ENCODE measurements at regions not wholly inside any gene's neighbourhood (a gene's known extent, or its start where the extent isn't known, plus 50 kb on each side); places are given as distances from the start of the nearest gene placed in this dataset.
"Not testable (repeated sequence)": the region's sequence is repeated elsewhere in the genome, so short reads cannot be mapped to it uniquely, and the experiment has no call there.

DNA sequence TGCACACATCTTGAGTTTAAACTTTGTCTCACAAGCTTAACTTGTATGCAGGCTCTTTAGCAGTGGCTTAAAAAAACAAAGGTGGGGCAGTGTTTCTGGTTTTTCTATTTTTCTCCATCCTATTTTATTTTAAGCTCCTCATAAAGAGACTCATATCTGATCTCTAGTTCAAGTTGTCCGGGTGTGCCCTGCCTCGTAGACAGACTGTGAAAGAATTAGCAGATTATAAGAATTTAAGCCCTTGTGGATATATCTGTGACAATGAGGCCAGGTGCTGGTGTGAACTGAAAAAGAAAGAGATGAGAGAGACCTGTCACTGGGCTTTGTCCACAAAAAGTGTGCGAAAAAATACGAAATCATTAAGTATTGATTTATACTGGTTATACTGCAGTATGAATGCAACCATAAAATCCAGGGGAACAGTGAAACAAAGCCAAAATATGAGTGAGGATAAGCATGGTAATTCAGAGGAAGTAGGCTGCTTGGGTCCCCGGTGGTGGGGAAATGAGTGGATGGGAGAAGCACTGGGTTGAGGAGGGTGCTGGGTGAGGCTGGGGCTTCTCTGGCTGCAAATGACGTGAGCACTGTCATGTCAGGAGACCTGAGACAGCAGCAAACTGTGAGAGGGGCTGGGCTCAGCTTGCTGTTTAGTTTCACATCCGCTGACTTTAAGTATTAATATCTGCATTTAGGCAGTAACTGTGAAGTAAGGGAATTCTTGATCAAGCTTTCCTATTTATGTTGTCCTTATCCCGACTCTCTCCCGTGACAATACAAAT is 179.7 kb upstream of the ANKRD55 start:
- DNase-seq: no peak

DNA sequence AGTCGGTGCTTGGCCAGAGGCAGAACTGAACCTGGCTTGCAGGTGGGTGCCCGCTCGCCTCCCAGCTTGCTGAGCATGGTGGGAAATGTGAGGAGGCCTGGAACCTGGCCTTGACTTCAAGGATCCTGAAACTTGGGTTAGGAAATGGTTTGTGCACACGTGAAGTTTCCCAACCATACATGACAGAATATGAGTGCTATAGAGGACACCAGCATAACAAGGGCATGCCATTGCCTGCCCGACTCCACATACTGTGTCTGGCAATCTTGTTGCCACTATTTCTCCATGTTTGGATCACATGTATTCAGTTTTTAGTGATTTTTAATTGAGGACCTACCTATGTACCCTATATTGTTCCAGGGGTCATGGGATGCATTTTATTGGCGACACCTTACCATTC is 177.6 kb upstream of the ANKRD55 start:
- no peak for DNase-seq

DNA sequence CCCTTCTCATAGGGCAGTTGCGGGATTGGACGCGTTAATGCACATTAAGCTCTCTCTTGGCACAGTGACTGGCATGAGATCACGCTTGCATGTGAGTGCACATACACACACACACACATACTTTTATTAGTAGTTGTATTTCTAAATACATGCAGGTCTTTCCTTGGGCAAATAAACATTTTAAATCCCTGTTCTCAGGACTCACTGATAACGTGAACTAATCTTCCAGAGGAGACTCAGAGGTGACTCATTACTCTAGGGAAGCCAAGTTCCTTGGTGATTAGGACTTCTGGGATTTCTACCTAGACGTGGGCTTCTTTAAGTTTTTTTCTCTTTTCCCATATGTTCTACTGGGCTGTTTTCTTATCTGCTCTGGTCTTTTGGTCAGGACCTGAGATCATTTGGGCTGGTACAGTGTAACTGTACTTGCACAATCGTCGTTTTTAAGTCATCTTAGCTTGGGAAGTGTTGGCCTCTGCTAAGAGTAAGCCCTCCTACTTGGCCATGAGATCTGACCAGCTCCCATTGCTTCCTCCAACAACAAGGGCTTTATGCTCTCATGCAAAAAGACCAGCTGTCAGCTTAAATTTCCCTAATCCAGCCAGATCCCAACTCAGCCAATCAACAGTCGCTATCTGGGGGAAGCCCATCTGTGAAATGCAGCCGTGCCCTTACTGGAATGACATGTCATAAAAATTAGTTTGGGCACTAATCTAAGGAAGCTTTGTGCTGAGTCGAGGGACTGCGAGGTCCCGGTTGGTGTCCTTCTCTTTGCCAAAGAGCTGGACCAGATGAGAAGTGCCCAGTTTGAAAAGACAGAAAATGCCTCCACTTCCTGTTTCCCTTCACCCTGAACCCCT is 176.4 kb upstream of the ANKRD55 start:
- no peak for DNase-seq

DNA sequence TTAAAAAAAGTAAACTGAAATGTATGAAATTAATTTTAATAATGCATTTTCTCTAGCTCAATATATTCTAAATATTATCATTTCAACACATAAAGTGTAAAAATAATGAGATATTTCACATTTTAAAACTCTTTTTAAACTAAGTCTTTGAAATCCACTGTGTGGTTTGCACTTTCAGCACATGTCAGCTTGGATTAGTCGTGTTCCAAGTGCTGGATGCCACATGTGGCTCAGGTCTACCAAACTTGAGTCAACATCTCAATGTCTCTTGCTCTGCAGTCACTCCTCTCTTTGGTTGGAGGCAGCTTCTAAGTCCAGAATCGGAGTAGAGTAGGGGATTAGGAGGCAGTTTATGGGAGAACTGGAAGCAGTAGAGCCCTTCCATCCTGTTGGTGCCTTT is 173.7 kb upstream of the ANKRD55 start:
- no peak for DNase-seq

DNA sequence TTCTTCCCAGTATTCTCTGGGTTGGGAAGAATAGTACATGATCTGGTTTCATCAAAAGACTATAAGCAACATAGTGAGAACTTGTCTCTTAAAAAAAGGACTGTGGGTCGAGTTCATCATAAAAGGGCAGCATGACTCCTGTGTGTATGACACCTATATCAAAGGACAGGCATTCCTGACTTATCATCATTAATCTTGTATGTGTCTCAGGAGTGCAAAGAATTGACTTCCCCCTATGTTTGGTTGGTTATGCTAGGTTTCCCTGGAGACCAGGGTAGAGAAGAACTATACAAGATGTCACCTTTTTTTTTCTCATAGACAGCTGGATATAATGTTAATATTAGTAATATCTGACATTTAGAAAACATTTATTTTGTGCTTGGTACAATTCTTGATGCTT is 173.1 kb upstream of the ANKRD55 start:
- no peak for DNase-seq

DNA sequence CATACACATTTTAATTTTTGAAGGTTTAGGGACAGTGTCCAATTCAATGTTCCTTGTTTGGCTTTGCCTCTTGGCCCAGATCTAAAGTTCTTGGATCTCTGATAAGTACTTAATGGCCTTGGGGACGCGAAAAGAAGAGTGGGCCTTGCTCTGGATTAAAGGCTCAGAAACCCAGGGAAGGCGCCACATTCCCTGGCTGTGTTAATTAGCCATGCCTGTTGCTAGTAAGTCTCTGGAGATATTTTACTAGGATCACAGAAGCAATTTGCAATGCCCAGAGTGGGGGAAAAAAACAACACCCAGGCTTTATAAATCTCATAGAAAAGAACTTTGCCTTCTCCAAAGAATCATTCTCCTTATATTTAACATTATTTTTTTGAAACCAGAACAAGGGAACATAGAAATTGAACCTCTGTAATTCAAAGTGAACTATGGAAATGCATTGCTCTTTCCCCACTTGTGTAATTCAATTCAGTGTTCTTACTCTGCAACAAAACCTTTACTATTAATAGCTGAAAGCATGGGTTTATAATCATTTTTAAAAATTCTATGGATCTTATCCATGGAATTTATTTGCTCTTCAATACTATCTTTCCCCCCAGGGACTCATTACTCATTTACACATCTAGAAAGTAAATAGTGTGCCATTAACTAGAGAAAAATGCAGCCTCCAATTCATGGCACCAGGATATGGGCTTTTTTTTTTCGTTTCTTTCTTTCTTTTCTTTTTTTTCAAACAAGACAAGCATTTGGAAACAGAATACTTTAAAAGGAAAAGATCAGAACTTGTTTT is 172.2 kb upstream of the ANKRD55 start:
- no peak for DNase-seq

DNA sequence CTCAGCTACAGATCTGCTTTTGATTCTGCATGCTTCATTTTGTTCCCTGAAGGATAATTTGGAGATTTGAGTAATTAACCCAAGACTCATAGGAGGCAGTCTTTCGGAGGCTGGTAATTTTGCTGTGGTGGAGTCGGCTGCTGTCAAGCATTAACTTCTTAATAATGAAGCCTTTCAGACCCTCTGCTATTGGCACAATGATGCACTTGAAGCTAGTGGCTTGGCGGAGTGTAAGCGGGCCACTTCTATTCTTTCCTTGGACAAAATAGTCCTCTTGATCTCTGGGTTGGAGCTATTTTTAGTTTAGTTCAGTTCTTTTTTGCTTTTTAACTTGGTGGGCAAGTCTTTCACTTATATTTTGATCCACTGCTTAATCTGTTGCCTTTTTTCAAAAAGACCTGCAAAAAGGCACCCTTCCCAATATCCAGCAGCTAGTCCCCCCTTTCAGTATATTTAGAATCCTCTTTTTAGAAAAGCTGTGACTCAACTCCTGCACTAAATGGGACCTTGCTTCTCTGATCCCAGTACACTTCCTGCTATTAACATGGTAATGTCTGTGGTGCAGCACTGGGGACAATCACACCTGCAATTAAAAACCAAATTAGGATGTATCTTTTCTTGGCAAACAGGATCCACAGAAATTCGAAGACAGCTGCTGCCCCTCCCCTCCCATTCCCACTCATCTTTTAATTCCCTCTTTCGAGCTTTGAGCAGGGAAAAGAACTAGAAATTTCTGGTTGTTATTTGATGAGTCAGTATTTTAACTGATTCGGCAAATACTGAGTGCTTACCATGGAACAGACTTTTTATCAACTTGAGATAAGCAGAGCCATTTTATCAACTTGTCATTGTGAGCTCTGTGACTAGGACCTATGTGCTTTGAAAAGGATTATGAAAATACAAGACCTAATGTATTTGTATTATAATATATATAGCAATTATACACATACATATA is 169.4 kb upstream of the ANKRD55 start:
- no peak for DNase-seq

DNA sequence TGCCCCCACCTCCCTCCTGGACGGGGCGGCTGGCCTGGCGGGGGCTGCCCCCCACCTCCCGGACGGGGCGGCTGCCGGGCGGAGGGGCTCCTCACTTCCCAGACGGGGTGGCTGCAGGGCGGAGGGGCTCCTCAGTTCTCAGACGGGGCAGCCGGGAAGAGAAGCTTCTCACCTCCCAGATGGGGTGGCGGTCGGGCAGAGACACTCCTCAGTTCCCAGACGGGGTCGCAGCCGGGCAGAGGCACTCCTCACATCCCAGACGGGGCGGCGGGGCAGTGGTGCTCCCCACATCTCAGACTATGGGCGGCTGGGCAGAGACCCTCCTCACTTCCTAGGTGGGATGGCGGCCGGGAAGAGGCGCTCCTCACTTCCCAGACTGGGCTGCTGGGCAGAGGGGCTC is 164.7 kb upstream of the ANKRD55 start:
- not testable (repeated sequence) for DNase-seq

DNA sequence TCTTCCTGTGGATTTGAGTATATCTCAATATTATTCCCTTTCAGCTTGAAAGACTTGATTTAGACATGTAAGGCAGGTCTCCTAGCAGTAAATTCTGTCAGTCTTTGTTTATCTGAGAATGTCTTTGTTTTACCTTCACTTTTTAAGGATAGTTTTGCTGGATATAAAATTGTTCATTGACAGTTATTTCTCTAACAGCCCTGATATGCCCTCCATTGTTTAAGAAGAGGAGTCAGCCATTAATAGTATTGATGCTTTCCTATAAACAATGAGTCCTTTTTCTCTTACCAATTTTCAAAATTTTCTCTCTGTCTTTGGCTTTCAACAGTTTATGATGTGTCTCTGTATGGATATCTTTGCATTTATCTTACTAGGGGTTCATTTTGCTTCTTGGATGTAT is 163.5 kb upstream of the ANKRD55 start:
- no peak for DNase-seq

DNA sequence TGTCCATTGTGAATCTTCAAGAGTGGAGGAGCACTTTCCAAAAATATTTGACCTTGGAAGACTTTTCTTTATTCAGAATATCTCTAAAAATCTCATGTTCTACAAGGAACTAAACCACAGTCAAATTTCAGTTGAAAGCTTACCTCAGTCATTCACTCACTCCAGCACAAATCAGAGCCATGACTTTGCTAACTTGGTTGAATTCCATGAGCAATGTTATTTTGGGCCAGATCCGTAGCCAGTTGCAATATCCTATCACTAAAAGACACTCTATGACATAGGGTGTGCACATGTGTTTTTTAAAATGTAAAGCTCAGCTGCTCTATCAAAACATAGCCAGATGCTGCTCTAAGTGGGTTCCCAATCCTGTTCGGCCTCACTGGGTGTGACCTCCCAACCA is 156.1 kb upstream of the ANKRD55 start:
- no peak for DNase-seq

DNA sequence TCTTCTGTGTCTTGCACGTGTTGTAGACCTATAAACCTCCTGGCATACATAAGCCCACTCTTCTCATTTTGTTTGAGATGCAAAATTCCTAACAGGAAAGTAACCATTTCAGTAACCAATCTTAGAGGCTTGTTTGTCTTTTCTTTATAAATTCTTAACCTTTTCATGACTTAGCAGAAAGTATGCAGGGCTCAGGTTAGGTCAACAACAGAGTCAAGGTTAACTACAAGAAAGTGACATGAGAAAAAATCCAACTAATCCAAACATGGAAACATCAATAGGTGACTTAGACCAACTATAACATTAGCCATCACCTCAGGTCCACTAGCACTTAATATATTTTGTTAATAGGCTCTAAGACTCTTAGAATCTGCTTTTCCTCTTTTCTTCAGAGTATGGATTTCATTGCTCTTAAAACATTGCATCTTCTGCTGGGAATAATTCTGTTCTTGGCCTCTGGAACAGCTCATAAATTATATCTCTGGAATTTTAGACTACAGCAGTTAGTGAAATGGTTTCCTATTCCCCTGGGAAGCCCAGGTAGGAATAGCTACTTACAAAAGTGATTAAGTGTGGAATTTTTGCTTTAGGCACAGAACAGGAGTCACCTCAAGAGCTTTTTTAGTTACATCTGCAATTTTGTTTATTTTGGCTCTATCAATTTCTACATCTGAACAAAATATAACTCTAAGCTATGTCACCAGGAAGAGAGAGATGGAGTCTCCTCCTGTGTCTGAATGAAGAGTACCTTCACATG is 155.3 kb upstream of the ANKRD55 start:
- DNase-seq: no peak

DNA sequence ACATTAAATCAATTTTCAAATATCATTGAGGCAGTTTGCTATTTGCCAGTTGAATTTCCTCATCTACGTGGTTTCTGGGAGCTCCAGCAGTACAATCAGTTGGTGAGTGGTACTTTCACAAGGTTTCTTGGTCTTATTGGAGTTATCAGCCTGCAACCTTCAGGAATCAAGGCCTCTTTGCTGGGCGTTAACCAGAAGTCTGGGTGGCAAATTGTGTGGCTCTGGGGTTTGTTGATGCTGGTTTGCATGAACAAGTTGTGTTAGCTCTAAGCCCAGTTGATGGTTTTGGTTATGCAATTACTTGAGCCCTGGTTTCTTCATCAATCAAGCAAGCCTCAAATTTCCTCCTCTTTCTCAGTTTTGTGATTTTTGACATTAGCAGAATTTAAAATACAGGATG is 152.9 kb upstream of the ANKRD55 start:
- no peak for DNase-seq

DNA sequence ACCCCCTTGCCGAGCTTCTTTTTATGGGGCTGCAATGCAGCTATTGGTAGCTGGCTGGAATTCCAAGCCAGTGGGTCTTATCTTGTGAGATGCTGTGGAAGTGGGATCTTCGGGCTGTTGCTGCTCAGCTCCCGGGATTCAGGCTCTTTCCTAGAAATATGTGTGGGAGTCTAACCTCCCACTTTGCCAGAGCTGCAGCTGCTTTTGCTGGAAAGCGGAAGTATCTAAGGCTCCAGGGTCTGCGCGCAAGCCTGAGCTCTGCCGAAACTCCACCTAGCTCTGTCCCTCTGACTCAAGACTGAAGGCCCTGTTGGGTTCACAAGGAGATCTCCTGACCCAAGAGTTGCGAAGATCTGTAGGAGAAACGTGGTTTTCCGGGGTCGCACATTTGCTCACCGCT is 151.1 kb upstream of the ANKRD55 start:
- no peak for DNase-seq

DNA sequence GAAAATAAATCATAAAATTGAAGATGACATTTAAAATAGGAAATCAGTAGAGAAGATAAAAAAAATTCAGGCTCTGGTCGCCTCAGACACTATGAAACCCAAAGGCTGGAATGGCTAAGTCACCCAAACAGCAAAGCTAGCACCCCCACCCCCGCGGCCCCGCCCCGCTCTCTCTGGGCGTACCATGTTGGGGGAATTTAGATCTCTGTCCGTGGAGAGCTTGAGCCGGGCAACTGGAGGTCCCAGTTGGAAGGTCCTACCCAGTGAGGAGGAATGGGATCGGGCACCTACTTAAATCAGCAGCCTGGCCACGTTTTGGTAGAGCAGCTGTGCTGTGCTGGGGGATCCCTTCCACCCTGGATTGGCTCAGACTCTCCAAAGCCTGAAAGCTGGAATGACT is 150.6 kb upstream of the ANKRD55 start:
- DNase-seq: no peak

DNA sequence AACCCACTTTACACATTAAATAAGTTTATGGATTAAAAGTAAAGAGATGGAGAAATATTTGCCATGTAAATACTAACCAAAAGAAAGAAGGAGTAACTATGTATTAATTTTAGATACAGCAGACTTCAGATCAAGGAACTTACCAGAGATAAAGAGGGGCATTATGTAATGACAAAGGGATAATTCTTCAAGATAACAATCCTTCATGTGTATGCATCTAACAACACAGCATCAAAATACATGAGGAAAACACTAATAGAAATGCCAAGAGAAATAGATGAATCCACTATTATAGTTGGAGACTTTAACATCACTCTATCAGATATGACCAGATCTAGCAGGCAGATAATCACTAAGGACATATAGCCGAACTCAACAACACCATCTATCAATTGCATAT is 149.8 kb upstream of the ANKRD55 start:
- DNase-seq: no peak

DNA sequence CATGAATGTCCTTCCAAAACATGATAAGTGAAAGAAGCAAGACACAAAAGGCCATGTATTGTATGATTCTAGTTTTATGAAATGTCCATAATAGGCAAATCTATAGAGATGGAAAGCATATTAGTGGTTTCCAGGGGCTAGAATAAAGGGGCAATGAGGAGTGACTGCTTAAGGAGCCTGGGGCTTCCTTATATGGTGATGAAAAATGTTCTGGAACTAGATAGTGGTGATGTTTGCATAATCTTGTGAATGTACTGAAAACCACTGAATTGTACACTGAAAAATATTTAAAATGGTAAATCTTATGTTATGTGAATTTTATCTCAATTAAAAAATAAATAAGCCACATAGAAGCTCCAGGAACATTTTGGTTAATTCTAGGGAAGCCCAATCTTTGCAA is 144.4 kb upstream of the ANKRD55 start:
- DNase-seq: no peak

DNA sequence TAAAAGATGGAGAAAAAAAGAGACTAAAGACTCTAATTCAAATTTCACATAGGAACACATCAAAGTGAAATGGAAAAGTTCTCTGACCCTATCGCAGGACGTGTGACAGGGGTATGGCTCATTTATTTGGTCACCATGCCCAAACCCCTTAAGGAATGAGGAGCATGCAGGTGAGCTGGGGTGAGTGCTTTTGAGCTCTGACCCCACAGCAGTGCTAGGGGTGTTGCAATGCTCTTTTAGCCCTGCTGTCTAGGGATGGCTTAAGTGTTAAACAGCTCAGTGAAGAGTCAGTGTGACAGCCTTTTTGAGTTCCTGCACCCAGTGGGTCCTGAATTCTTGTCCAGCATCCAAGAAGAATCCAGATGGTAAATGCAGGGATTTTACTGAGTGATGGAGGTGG is 143.0 kb upstream of the ANKRD55 start:
- no peak for DNase-seq

DNA sequence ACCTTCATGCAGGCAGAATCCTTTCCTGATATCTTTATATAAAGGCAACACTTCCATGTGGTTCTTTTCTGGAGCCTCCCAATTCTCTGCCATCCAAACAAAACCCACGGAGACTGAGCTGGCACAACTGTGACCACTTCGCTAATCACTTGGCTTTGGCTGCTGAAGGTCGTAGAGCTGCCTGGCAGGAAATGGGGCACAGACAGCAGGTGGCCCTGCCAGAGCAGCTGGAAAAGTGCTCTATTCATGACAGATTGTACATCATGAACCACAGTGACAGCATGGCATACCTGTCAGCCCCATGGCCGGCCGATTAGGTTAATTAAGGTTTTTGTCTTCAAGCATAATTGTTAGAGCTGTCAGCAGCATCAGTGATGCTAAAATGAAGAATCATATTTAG is 141.9 kb upstream of the ANKRD55 start:
- no peak for DNase-seq

DNA sequence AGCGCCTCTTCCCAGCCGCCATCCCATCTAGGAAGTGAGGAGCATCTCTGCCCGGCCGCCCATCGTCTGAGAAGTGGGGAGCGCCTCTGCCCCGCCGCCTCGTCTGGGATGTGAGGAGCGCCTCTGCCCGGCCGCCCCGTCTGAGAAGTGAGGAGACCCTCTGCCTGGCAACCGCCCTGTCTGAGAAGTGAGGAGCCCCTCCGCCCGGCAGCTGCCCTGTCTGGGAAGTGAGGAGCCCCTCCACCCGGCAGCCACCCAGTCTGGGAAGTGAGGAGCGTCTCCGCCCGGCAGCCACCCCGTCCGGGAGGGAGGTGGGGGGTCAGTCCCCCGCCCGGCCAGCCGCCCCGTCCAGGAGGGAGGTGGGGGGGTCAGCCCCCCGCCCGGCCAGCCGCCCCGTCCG is 139.4 kb upstream of the ANKRD55 start:
- not testable (repeated sequence) for DNase-seq

DNA sequence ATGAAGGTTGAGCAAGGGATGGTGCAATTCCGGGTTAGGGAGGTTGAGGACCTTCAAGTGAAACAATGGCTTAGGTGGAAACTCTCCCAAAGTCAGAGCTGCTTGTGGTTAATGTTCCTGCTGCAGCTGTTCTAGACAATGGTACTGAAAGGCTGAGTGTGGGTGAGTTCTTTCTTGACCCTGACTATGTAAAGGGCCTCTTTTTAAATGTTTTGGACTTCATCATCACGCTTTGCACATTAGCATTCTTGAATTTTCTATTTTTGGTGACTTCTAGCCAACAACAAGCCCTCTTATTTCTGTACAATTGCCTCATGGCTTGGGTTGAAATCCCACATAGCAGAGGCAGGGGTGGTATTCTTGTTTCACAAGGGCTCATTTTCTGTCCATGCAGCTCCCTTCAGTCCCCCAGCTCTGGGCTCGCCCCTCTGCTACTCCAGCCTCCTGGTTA is 136.3 kb upstream of the ANKRD55 start:
- no peak for DNase-seq

DNA sequence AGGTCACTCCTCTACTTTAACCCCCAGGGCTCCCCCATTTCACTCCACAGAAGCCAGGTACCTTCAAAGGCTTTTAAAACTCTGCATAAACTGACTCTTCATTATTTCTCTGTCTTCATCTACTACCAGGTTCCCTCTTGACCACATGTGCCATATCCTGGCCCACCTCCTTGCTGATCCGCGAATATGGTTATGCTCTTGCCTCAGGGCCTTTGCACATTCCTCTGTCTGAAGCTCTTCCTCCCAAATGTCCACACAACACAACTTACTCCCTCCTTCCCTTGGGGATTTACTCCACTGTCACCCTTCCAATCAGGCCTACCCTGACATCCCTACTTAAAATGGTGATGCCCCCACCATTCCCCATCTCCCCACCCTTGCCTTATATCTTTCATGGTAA is 134.6 kb upstream of the ANKRD55 start:
- DNase-seq: no peak

DNA sequence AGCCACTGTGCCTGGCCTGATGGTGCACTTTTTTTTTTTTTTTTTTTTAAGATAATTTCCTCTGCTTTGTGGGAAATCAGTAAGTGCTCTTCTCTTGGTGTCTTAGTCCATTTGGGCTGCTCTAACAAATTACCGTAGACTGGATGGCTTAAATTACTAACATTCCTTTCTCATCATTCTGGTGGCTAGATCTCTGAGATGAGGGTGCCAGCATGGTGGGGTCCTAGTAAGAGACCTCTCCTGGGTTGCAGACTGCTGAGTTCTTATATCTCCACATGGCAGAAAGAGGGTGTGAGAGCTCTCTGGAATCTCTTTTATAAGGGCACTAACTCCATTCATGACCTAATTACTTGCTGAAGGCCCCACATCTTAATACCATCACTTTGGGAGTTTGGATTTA is 133.9 kb upstream of the ANKRD55 start:
- no peak for DNase-seq

All from activated effector memory CD4-positive, alpha-beta T cell treated with Interleukin-2 at 50 U/mL for 16 hours (primary cell).